ENCODE measurements at regions not wholly inside any gene's neighbourhood (a gene's known extent, or its start where the extent isn't known, plus 50 kb on each side); places are given as distances from the start of the nearest gene placed in this dataset.

DNA sequence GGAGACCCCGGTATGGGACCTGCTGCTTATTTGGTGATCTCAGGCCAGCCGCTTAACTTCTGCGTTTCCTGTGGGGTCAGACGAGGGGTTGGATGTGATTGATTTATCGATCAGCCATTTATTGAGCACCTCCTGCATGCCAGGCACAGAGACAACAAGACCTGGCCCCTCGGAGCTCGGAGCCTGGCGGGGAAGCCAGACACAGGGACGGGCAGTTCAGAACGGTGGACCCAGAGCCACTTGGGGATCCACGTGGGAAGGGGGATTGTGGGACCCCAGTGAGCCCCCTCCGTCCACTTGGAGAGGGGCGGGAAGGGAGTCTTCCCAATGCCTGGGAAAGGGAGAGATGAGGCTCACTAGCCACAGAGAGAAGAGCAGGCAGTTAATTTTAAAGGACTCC, 84.7 kb upstream of the CIBAR2 start:
- TF ChIP-seq, protein P1, sequence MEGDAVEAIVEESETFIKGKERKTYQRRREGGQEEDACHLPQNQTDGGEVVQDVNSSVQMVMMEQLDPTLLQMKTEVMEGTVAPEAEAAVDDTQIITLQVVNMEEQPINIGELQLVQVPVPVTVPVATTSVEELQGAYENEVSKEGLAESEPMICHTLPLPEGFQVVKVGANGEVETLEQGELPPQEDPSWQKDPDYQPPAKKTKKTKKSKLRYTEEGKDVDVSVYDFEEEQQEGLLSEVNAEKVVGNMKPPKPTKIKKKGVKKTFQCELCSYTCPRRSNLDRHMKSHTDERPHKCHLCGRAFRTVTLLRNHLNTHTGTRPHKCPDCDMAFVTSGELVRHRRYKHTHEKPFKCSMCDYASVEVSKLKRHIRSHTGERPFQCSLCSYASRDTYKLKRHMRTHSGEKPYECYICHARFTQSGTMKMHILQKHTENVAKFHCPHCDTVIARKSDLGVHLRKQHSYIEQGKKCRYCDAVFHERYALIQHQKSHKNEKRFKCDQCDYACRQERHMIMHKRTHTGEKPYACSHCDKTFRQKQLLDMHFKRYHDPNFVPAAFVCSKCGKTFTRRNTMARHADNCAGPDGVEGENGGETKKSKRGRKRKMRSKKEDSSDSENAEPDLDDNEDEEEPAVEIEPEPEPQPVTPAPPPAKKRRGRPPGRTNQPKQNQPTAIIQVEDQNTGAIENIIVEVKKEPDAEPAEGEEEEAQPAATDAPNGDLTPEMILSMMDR (IDR thresholded peaks at IDR 0.05; ENCODE audit: poor library complexity): no peak
- TF ChIP-seq EZH2phosphoT487 (IDR thresholded peaks at IDR 0.05; ENCODE audit: low read depth, severe bottlenecking, unreplicated experiment): no peak

Measured in hepatocyte (in vitro differentiated cells).